GM18507 (cell line): ENCODE measurements at regions not wholly inside any gene's neighbourhood (a gene's known extent, or its start where the extent isn't known, plus 50 kb on each side); places are given as distances from the start of the nearest gene placed in this dataset.

Experiments
- DNase-seq: peaks from one replicate; pipeline ENCODE4 v3.0.0; 2011; ENCODE audit warnings: low read depth; ENCODE audit not compliant: insufficient read length; ENCODE audit errors: extremely low spot score
- FAIRE-seq: peaks from 2 replicates; lab custom pipeline; 2011; peaks lifted over from hg19 to GRCh38; lab: Jason Lieb, UNC

- FAIRE-seq (no peak), DNase-seq (no peak)
These were observed 263.4 kb upstream of the MAN1A1 start for GRCh38 chr6:119612911-119613381.

GRCh38 chr6:119612176-119612891 is 262.8 kb upstream of the MAN1A1 start:
- FAIRE-seq (no peak), DNase-seq (no peak)

DNA sequence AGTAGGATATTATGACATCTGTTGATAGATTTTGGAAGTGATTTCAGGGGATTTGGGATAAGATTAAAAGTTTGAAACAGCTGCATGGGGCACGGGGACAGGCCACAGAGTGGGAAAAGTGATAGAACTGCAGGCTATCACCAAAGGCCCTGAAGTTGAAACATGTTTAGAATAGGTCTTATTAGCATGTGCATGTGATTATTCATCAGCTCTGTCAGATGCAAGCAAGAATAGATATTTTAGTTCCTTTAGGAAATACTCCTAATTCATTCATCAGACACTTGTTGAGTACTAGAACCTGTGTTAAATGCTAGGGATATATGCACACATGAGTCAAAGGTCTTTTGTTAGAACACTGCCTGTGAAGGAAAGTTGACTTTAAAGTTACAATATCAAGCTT is 261.2 kb upstream of the MAN1A1 start:
- DNase-seq, result no peak
- no peak for FAIRE-seq

DNA sequence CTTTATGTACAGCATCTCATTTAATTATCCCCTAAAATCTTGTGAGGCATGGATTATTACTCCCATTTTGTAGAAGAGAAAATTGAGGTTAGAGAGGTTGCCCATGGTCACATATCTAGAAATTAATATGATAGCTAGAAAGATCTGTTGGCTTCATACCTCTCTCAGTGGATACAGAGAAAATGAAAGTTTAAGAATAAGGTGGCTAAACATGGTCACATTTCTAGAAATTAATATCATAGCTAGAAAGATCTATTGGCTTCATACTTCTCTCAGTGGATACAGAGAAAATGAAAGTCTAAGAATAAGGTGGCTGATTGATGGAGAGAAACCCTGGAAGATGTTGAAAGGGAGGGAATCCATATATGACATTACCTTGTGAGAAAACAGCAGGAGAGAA is 260.7 kb upstream of the MAN1A1 start:
- FAIRE-seq, result peak; percentile 39

GRCh38 chr6:119609865-119610264 is 260.3 kb upstream of the MAN1A1 start:
- peak; percentile 15 for FAIRE-seq
- no peak for DNase-seq

More for the DNA sequence above, 260.7 kb upstream of the MAN1A1 start:
- no peak for DNase-seq

GRCh38 chr6:119608994-119609393 is 259.4 kb upstream of the MAN1A1 start:
- FAIRE-seq (no peak), DNase-seq (no peak)

- DNase-seq, result no peak
- no peak for FAIRE-seq
These were observed 254.6 kb upstream of the MAN1A1 start for GRCh38 chr6:119604124-119604523.

GRCh38 chr6:119603501-119603900 is 253.9 kb upstream of the MAN1A1 start:
- FAIRE-seq, result no peak
- no peak for DNase-seq

GRCh38 chr6:119602215-119603178 is 252.9 kb upstream of the MAN1A1 start:
- no peak for FAIRE-seq
- DNase-seq, result no peak

- FAIRE-seq, result no peak
- no peak for DNase-seq
These were observed 249.3 kb upstream of the MAN1A1 start for GRCh38 chr6:119598883-119599282.

DNA sequence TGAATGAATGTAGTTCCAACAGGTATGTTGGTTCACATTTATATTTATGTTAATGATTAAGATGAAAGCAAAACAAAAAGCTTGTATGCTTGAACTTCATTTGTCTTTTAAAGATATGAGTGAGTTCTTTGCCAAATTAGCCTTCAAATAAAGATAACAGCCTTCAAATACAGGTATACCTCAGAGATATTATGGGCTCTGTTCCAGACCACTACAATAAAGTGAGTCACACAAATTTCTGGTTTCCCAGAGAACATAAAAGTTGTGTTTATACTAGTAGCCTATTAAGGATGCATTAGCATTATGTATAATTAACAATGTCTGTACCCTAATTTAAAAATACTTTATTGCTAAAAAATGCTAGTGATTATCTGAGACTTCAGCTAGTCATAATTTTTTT is 245.3 kb upstream of the MAN1A1 start:
- no peak for FAIRE-seq
- no peak for DNase-seq

DNA sequence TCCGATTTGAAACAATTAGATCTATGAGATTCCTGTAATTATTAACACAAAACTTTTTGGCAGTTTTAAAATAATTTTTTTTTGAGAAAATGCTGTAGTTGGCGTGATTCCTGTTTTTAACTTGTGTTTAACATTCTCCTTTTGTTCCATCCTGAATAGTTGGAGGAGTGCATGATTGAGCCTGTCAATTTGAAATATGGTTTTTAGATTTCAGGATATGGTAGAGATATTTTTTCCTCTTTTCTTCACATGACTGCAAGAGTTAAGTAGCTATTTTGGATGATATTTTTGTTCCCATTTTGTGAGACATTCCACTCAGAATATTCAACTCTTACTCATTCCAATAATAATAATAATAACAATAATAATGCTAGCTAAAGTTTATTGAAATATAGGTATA is 241.7 kb upstream of the MAN1A1 start:
- no peak for FAIRE-seq
- DNase-seq, result no peak

GRCh38 chr6:119590066-119590465 is 240.5 kb upstream of the MAN1A1 start:
- FAIRE-seq (no peak), DNase-seq (no peak)

GRCh38 chr6:119587537-119587936 is 238.0 kb upstream of the MAN1A1 start:
- no peak for FAIRE-seq
- DNase-seq, result no peak

DNA sequence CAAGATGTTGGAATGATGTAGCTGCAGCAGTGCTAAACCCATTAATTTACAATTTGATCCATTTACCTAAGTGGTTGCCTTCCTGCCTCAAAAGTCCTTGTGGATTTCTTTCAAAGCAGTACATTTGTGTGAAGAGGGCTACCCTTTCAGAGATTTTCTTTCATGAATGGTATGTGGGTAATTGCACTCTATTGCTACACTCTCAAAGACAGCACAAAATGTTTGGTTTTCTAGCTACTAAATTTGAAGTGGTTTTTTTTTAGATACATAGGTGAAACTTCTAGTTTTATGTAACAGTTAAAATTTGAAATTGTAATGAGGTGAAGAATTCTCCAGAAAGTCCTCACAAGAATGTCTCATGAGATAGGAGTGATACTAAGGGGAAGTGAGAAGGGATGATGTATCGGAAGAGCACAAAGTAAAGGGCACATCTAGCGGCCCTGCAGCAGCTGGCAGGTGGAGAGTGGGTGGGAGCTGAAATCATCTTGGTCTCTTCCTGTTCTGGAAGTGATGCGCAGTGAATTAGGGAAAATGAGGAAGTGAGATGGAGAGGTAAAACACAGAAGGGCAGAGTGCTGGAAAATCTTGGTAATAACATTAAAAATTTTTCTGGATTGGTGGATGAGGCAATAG is 236.8 kb upstream of the MAN1A1 start:
- FAIRE-seq, result peak; percentile 47
- no peak for DNase-seq

DNA sequence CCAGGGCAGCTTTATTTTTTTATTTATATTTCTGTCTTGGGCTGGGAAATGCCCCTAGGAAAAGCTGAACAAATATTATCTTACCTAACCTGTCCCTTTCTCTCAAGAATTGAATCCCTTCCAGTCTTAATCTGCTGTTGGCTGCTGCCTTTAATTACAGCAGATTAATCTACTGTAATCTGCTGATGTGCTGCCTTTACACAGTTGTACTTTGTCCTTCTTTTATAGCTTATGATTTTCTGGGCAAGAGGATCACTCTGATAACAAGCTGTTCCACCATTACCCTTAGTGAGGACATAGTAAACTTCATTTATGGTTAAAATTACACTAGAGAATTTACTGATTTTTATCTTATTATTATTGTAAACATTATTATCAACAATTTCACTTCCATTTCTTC is 234.5 kb upstream of the MAN1A1 start:
- FAIRE-seq (no peak), DNase-seq (no peak)

- FAIRE-seq, result no peak
- DNase-seq, result no peak
These were observed 231.7 kb upstream of the MAN1A1 start for GRCh38 chr6:119581220-119581619.

DNA sequence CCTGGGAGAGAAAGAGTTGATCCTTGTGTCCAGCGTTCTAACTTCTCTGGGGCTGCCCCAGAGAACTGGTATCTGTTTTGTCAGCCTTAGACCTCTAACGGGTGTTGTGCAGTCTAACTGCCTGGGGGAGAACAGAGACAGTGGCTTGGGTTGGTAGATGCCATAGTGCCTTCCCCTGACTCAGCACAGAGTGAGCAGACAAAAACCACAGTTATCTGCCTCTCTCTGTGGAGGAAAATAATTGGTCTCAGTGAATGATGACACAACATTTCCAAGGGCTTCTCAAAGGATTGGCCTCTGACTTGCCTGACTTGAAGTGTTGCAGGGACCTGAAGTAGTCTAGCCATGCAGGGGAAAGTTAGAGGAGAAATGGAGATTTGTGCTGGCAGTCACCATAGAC is 226.2 kb upstream of the MAN1A1 start:
- DNase-seq (no peak), FAIRE-seq (no peak)

GRCh38 chr6:119568580-119568979 is 219.0 kb upstream of the MAN1A1 start:
- FAIRE-seq (no peak), DNase-seq (no peak)

- no peak for FAIRE-seq
- DNase-seq, result no peak
These were observed 217.1 kb upstream of the MAN1A1 start for GRCh38 chr6:119566546-119567260.
